ENCODE measurements at regions not wholly inside any gene's neighbourhood (a gene's known extent, or its start where the extent isn't known, plus 50 kb on each side); places are given as distances from the start of the nearest gene placed in this dataset.

- DNase-seq: no peak
These were observed 1243.1 kb upstream of the ADGRB3 start for GRCh38 chr6:67391955-67392354.

DNA sequence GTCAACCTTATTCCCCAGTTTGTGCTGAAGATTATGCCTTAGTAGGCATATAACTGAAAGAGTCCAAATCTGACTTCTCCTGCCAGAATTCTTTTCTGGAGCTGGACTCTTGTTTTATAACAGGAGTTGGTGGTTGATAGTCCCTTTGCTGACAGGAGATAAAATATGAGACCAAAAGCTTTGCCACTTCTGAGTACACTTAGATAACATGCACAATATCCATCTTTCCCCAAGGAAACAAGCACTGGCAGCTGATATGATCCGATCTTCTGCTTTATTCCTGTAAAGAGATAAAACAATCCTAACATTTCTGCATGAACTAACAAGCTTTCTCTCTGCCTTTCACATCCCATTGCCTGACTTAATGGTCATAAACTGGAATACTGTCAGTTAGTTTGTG is 1265.4 kb upstream of the ADGRB3 start:
- DNase-seq: no peak

GRCh38 chr6:67362976-67363375 is 1272.1 kb upstream of the ADGRB3 start:
- no peak for DNase-seq

GRCh38 chr6:67361264-67361663 is 1273.8 kb upstream of the ADGRB3 start:
- no peak for DNase-seq

DNA sequence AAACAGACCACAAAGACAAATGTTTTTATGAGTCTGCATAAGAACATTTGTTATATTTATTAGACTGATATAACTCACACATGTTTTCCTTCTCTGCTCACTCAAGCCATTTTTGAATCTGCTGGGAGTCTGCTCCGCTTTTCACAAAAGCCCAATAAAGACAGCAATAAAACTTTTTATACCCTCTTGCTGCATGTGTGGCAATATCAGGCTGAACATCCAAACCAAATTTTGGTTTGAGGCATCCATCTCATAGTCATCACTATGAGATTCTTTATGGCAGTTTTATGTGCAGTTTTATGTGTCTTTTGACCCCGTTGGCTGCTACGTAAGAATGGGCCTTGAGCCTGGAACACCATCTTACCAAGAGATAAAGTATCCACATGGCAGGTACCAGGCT is 1276.8 kb upstream of the ADGRB3 start:
- no peak for DNase-seq

DNA sequence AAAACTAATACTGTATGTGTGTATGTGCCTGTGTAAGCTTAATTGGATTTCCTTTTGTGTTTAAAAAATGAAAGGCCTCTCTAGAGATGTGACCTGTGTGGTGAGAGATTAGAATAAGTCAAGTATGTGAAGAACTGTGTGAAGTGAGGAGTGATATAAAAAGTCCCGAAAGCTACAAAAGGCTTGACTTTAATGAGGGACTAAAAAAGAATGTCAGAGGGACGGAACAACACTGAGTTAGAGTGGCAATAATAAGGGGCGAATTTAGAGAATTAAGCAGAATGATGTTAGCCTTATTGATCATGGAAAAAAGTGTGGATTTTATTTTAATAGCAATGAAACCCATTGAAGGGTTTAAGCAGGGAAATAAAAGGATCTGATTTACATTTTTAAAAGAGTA is 1281.2 kb upstream of the ADGRB3 start:
- no peak for DNase-seq

GRCh38 chr6:67352717-67353116 is 1282.4 kb upstream of the ADGRB3 start:
- DNase-seq: no peak

DNA sequence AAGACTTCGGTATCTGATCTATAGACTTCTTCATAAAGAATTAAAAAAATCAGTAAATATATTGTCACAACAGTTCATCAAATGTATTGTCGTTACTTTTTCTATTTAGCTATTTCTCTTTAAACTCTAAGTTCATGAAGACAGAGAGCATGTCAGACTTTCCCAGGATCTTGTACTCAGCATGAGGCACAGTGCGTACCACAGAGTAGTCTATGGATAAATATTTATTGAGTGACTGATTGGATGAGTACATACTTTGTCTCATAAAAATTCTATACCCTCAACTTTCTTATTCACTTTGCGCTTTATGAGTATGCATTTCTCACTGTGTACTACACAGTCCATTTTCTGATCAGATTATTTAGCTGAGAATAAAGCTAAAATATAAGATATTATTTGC is 1284.4 kb upstream of the ADGRB3 start:
- no peak for DNase-seq

- DNase-seq: no peak
These were observed 1289.1 kb upstream of the ADGRB3 start for GRCh38 chr6:67345946-67346345.

DNA sequence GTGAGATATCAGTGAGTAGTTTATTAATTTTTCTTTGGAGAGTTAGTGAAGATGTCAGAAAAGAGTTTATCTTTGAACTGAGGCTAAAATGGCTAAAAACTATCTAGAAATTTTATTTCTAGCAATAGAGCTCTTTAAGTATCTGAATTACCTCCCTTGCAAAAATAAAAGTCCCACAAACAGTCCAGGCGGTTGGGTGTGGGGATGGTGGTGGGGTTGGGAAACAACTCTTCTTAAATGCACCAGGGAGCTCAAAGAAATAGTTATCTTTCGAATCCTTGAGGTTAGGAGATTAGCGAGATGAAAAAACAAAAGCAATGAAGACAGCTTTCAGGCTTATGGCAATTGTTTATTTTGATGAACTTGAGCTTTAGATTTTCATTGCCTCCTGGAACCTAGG is 1299.1 kb upstream of the ADGRB3 start:
- DNase-seq: no peak

- no peak for DNase-seq
These were observed 1303.8 kb upstream of the ADGRB3 start for GRCh38 chr6:67331304-67331703.

DNA sequence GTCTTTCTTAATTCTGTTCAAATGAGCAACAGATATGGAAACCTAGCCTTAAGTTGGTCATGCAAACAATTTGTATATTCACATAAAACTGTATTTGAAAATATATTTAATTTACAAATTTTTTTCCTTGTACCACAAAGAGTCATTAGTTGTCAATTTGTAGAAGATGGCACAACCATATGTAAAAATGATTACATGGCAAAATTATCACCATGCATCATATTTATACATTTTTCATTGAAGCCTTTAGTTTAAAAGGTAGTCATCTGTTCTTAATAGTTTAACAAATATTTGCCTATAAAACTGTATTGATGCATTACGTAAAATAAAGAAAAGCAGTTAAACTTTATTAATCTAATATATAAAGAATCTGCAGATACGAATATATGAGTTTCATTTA is 1306.8 kb upstream of the ADGRB3 start:
- no peak for DNase-seq

DNA sequence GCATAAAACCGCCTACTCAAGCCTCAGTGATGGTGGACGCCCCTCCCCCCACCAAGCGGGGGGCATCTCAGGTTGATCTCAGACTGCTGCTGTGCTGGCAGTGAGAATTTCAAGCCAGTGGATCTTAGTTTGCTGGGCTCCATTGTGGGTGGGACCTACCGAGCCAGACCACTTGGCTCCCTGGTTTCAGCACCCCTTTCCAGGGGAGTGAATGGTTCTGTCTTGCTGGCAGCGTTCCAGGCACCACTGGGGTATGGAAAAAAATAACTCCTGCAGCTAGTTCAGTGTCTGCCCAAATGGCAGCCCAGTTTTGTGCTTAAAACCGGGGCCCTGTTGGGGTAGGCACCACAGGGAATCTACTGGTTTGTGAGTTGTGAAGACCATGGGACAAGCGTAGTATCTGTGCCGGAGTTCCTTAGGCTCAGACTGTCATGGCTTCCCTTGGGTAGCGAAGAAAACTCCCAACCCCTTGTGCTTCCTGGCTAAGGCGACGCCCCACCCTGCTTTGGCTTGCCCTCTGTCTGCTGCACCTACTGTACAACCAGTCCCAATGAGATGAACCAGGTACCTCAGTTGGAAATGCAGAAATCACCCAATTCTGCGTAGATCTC is 1334.5 kb upstream of the ADGRB3 start:
- DNase-seq: no peak

- DNase-seq: no peak
These were observed 1342.9 kb upstream of the ADGRB3 start for GRCh38 chr6:67292169-67292568.

DNA sequence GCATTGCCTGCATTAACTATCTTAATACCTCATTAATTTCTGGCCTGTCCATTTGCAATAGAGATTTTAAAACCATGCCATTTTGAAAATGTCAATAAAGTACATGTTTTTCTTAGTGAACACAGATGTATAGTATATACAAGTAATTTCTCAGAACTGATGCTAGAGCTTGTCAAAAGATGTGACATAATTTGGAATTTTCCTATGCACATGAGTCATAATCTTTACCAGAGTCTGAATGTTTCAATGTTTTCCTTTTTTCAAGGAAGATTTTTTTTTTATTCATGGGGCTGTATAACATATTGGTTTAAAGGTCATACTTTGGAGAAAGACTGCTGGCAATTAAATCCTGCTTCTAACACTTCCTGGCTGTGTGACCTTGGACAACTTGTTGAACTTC is 1347.5 kb upstream of the ADGRB3 start:
- no peak for DNase-seq

- DNase-seq: no peak
These were observed 1349.1 kb upstream of the ADGRB3 start for GRCh38 chr6:67285770-67286495.

GRCh38 chr6:67277312-67277711 is 1357.8 kb upstream of the ADGRB3 start:
- no peak for DNase-seq

DNA sequence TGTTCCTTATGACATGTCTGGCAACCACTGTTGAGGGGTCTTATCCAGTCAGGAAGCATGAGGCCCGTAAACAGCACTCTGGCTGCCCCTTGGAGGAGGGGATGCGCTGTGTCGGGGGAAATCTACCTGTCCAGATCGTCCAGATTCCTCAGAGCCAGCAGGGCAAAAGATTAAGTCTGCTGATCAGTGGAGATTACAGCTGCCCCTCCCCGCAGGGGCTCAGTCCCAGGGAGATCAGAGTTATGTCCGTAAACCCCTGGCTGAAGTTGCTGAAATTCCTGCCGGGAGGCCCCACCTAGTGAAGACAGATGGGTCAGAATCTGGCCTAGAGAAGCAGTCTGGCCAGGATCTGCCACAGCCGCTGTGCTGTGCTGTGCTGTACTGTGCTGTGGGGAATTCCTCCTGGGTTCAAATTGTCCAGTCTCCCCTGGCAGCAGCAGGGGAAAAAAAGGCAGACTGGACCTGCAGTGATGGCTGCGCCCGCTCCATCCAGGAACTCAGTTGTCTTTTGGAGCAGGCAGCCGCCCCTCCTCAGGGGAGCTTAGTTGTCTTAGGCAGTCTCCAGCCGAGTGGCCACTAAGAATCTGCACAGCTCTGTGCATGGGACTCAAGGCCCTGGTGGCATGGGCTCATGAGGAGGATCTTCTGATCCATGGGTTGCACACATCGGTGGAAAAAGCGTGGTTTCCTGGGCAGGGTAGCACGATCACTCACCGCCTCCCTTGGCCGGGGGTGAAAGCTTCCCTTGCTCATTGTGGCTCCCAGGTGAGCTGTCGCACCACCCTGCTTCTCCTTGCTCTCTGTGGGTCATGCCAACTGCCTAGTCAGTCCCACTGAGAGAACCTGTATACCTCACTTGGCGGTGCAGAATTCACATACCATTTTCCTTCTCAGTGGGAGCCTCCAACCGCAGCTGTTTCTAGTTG is 1368.8 kb upstream of the ADGRB3 start:
- no peak for DNase-seq

- DNase-seq: no peak
These were observed 1382.4 kb upstream of the ADGRB3 start for GRCh38 chr6:67252663-67253062.

DNA sequence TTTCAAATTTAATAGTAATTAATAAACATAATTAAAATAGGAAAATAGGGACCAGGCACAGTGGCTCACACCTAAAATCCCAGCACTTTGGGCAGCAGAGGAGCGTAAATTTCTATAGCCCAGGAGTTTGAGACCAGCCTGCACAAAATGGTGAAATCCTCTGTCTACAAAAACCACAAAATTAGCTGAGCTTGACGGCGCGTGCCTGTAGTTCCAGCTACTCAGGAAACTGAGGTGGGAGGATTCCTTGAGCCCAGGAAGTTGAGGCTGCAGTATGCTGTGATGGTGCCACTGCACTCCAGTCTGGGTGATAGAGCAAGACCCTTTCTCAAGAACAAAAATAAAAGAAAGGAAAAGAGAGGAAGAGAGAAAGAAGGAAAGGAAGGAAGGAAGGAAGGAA is 1387.0 kb upstream of the ADGRB3 start:
- DNase-seq: no peak

- DNase-seq: no peak
These were observed 1391.0 kb upstream of the ADGRB3 start for GRCh38 chr6:67244037-67244436.

- DNase-seq: no peak
These were observed 1397.8 kb upstream of the ADGRB3 start for GRCh38 chr6:67237277-67237676.

GRCh38 chr6:67231092-67231491 is 1404.0 kb upstream of the ADGRB3 start:
- DNase-seq: no peak
